ENCODE measurements at regions not wholly inside any gene's neighbourhood (a gene's known extent, or its start where the extent isn't known, plus 50 kb on each side); places are given as distances from the start of the nearest gene placed in this dataset.

DNA sequence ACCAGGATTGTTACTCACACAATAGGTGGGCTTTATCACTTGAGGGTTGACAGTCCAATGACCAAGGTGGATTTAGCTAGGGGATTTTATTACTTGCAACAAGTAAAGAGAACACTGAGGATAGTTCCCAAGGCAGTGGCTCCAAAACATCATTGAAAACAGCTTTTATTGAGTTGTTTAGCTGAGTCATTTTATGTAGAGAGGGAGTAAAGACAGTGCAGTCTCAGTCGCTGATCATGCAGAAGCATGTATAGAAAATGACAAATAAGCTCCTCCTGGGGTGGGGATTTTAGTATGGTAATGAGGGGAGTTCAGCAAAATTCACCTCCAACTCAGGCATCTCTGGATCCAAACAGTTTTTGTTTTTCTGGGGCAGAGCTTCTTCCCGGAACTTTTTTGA is 163.0 kb upstream of the CCDC179 start:
- Histone ChIP-seq H3K27me3 (ENCODE audit: low read depth) (no peaks in the 10 kb centered on the region), H3K4me3 (no peak overlapping the region), H3K36me3 (no peaks in the 10 kb centered on the region), H3K4me1 (no peaks in the 10 kb centered on the region), H3K9me3 (replicated peaks) (no peaks in the 10 kb centered on the region), H3K27ac (replicated peaks) (no peak overlapping the region)
- intact Hi-C loops (cut with micrococcal nuclease) = no loop called here
- TF ChIP-seq, protein P1, sequence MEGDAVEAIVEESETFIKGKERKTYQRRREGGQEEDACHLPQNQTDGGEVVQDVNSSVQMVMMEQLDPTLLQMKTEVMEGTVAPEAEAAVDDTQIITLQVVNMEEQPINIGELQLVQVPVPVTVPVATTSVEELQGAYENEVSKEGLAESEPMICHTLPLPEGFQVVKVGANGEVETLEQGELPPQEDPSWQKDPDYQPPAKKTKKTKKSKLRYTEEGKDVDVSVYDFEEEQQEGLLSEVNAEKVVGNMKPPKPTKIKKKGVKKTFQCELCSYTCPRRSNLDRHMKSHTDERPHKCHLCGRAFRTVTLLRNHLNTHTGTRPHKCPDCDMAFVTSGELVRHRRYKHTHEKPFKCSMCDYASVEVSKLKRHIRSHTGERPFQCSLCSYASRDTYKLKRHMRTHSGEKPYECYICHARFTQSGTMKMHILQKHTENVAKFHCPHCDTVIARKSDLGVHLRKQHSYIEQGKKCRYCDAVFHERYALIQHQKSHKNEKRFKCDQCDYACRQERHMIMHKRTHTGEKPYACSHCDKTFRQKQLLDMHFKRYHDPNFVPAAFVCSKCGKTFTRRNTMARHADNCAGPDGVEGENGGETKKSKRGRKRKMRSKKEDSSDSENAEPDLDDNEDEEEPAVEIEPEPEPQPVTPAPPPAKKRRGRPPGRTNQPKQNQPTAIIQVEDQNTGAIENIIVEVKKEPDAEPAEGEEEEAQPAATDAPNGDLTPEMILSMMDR (IDR thresholded peaks at IDR 0.05; ENCODE audit: borderline replicate concordance) = no peak
- DNase-seq = no peak

DNA sequence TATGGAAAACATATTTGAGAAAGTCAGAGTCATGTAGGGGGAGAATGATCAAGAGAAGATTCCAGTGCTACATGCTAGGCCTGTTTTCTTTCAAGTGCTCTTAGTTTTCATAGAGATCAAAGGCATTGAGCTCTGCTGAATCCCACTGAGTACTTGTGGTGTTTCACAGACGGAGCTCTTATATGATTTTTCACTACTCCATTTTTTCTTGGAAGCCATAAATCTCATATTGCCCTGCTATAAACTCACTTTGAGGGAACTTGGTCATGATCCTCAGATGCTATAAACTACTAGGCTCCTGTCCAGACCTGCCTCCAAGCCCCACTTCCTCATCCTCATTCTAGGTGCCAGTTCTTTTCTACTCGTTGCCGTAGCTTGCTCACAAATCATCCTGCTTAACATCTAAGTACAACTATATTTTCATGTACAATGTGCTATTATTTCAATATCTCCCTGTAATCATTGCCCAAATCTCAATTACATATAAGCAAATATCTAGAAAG is 180.8 kb upstream of the CCDC179 start:
- TF ChIP-seq, protein P1 (IDR thresholded peaks at IDR 0.05; ENCODE audit: borderline replicate concordance) = no peak
- DNase-seq = no peak
- H3K36me3 ChIP-seq = no peaks in the 10 kb centered on the region
- no peak overlapping the region for H3K4me3 ChIP-seq
- H3K27me3 ChIP-seq (ENCODE audit: low read depth) = no peaks in the 10 kb centered on the region
- H3K27ac ChIP-seq (replicated peaks) = no peak overlapping the region
- no peaks in the 10 kb centered on the region for H3K4me1 ChIP-seq
- H3K9me3 ChIP-seq (replicated peaks) = no peaks in the 10 kb centered on the region
- intact Hi-C loops (cut with micrococcal nuclease) = no loop called here

DNA sequence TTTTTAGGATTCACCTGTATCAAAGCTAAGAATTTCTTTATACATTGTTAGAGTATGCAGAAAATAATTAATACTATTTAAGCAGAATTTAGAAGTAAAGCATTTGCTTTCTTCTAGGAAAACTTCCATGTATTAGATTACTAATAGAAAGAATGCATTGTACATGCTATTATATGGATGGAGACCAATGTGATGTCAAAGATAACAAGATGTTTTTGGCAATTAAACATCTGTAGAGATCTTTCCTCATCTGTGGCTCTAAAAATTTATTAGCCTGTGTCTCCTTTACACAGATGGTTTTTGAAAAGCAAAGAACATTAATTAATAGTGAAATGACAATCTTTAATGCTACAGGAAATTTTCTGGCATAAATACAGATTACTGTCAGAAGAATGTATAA is 198.4 kb upstream of the CCDC179 start:
- Histone ChIP-seq H3K27ac (replicated peaks) (no peak overlapping the region), H3K36me3 (no peaks in the 10 kb centered on the region), H3K4me1 (no peaks in the 10 kb centered on the region), H3K27me3 (ENCODE audit: low read depth) (no peaks in the 10 kb centered on the region), H3K4me3 (no peak overlapping the region), H3K9me3 (replicated peaks) (no peaks in the 10 kb centered on the region)
- DNase-seq = no peak
- intact Hi-C loops (cut with micrococcal nuclease) = no loop called here
- TF ChIP-seq, protein P1 (IDR thresholded peaks at IDR 0.05; ENCODE audit: borderline replicate concordance) = no peak

DNA sequence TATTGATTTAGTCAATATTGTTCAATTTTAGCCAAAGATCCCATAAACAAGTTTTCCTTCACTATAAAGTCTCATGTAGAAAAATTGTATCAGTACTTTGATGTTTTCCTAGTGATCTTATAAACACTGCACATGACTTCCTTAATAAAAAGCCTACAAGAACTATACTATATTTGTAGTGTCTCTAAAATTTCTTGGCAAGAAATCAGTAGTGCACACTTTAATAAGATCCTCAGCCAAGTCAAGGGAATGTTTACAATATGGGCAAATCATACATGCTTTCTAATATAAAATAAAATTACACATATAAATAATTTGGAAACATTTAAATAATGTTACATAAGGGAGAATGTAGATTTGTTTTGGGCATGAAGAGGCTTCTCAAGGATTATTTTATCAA is 203.0 kb upstream of the CCDC179 start:
- H3K4me3 ChIP-seq = no peak overlapping the region
- H3K27ac ChIP-seq (replicated peaks) = no peak overlapping the region
- TF ChIP-seq, protein P1 (IDR thresholded peaks at IDR 0.05; ENCODE audit: borderline replicate concordance) = no peak
- DNase-seq = no peak
- no peaks in the 10 kb centered on the region for H3K36me3 ChIP-seq
- H3K4me1 ChIP-seq = no peaks in the 10 kb centered on the region
- H3K27me3 ChIP-seq (ENCODE audit: low read depth) = no peaks in the 10 kb centered on the region
- no peaks in the 10 kb centered on the region for H3K9me3 ChIP-seq (replicated peaks)
- intact Hi-C loops (cut with micrococcal nuclease) = no loop called here

DNA sequence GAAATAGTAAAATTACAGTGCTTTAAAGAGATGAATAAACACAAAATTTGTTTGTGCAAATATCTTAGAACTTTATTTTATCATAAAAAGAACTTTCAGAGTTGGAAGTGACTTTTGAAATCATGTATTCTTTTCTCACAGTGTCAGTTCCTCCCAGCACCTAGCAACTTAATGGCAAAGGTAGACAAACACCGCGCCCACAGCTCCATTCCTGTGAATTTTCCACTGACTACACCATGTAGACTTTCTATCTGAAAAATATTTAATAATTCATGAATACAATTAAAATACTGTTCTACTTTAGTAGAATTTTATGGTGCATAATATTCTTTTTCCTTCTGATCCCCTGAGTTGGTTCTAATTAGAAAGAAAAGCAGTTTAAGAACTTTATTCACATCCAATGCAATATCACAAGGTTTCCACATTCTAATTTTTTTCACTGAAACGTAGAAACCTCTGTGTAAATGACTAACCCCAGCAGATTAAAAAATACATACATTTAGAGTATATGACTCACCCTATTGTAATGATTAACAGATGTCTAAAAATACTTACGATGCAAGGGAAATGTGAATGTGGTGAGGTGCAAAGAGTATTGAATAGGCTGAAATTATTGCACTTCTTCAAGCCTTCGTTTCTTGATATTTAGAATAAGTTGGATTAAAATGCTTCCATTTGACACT is 218.2 kb upstream of the CCDC179 start:
- Histone ChIP-seq H3K27me3 (ENCODE audit: low read depth) (no peaks in the 10 kb centered on the region), H3K27ac (replicated peaks) (no peak overlapping the region), H3K4me3 (no peak overlapping the region), H3K9me3 (replicated peaks) (no peaks in the 10 kb centered on the region), H3K36me3 (no peaks in the 10 kb centered on the region), H3K4me1 (no peaks in the 10 kb centered on the region)
- DNase-seq = no peak
- TF ChIP-seq, protein P1 (IDR thresholded peaks at IDR 0.05; ENCODE audit: borderline replicate concordance) = no peak
- intact Hi-C loops (cut with micrococcal nuclease) = no loop called here
